Activated naive CD8-positive, alpha-beta T cell treated with anti-CD3 and anti-CD28 coated beads, Interleukin-2, amount 50 U/mL, for 16 hours (primary cell): ENCODE measurements at regions not wholly inside any gene's neighbourhood (a gene's known extent, or its start where the extent isn't known, plus 50 kb on each side); places are given as distances from the start of the nearest gene placed in this dataset.
"Not testable (repeated sequence)": the region's sequence is repeated elsewhere in the genome, so short reads cannot be mapped to it uniquely, and the experiment has no call there.

Experiments
- DNase-seq: peaks from one replicate; pipeline ENCODE4 v3.0.0-alpha.2; 2020; ENCODE audit warnings: low read depth, low spot score

GRCh38 chr12:131597333-131597732 lies 113.6 kb upstream of the SFSWAP start:
- no peak for DNase-seq

- DNase-seq = no peak
Measured at GRCh38 chr12:131598717-131599116, 112.2 kb upstream of the SFSWAP start.

GRCh38 chr12:131599190-131600159 lies 111.4 kb upstream of the SFSWAP start:
- no peak for DNase-seq

GRCh38 chr12:131600160-131600532 lies 110.7 kb upstream of the SFSWAP start:
- no peak for DNase-seq

- DNase-seq = not testable (repeated sequence)
Measured at GRCh38 chr12:131601499-131601898, 109.4 kb upstream of the SFSWAP start.

- DNase-seq = no peak
Measured at GRCh38 chr12:131603106-131603938, 107.6 kb upstream of the SFSWAP start.

GRCh38 chr12:131603939-131604795 lies 106.7 kb upstream of the SFSWAP start:
- no peak for DNase-seq

- DNase-seq = no peak
Measured at GRCh38 chr12:131604859-131605258, 106.0 kb upstream of the SFSWAP start.

GRCh38 chr12:131605304-131605829 lies 105.5 kb upstream of the SFSWAP start:
- no peak for DNase-seq

GRCh38 chr12:131606218-131606901 lies 104.5 kb upstream of the SFSWAP start:
- DNase-seq = no peak

- DNase-seq = no peak
Measured at GRCh38 chr12:131607658-131608447, 103.0 kb upstream of the SFSWAP start.

GRCh38 chr12:131608740-131609690 lies 101.9 kb upstream of the SFSWAP start:
- DNase-seq = peak; percentile 14

GRCh38 chr12:131609762-131610161 lies 101.1 kb upstream of the SFSWAP start:
- DNase-seq = no peak

- no peak for DNase-seq
Measured at GRCh38 chr12:131610181-131610580, 100.7 kb upstream of the SFSWAP start.

- DNase-seq = no peak
Measured at GRCh38 chr12:131610891-131611290, 100.0 kb upstream of the SFSWAP start.

GRCh38 chr12:131611416-131612091 lies 99.3 kb upstream of the SFSWAP start:
- no peak for DNase-seq

GRCh38 chr12:131612092-131612755 lies 98.7 kb upstream of the SFSWAP start:
- DNase-seq = no peak

GRCh38 chr12:131613186-131613585 lies 97.7 kb upstream of the SFSWAP start:
- DNase-seq = no peak
